H1 (cell line): ENCODE measurements at regions not wholly inside any gene's neighbourhood (a gene's known extent, or its start where the extent isn't known, plus 50 kb on each side); places are given as distances from the start of the nearest gene placed in this dataset.

Experiments used
- CTCF ChIA-PET: fragments of 300-600 bp; sonication (Branson Sonifier 250); formaldehyde crosslinking; loops from one replicate; lab custom pipeline; 2021; ENCODE audit not compliant: partially characterized antibody; lab: Charles Lee
- POLR2A ChIA-PET: fragments of 300-600 bp; sonication (Branson Sonifier 250); formaldehyde crosslinking; loops from one replicate; lab custom pipeline; 2021; ENCODE audit warnings: inconsistent platforms; ENCODE audit not compliant: partially characterized antibody; lab: Charles Lee
- DNase-seq, 2 experiments: peaks; one replicate each; pipeline versions ENCODE4 v3.0.0 to v3.0.0-alpha.2; 2010 to 2022; ENCODE audit warnings: low spot score in 2 of 2, low read depth in 1 of 2, mixed read lengths in 1 of 2
- FAIRE-seq: peaks from 2 replicates; lab custom pipeline; 2011; peaks lifted over from hg19 to GRCh38; lab: Jason Lieb, UNC
- H2AFZ ChIP-seq: 2 replicates; pipeline ENCODE4 v1.8.1; 2012; ENCODE audit warnings: low read length, inconsistent platforms
- H2AK5ac ChIP-seq: 2 replicates; pipeline ENCODE4 v1.6.1; 2013; ENCODE audit warnings: low read depth, low read length
- H2BK120ac ChIP-seq: replicated peaks from 2 replicates; pipeline ENCODE3; 2013; ENCODE audit warnings: low read depth, low read length, inconsistent platforms
- H2BK12ac ChIP-seq: 2 replicates; pipeline ENCODE4 v1.6.1; 2013; ENCODE audit warnings: low read depth, low read length
- H2BK15ac ChIP-seq: 2 replicates; pipeline ENCODE4 v1.6.1; 2013; ENCODE audit warnings: low read length
- H2BK20ac ChIP-seq: 2 replicates; pipeline ENCODE4 v1.6.1; 2013; ENCODE audit warnings: low read length
- H2BK5ac ChIP-seq: 2 replicates; pipeline ENCODE4 v1.6.1; 2013; ENCODE audit warnings: low read depth, low read length
- H3K14ac ChIP-seq: 2 replicates; pipeline ENCODE4 v1.6.1; 2013; ENCODE audit warnings: inconsistent platforms; ENCODE audit not compliant: insufficient read length
- H3K18ac ChIP-seq: 2 replicates; pipeline ENCODE4 v1.6.1; 2013; ENCODE audit warnings: low read length; ENCODE audit errors: extremely low read depth
- H3K23ac ChIP-seq: 2 replicates; pipeline ENCODE4 v1.6.1; 2013; ENCODE audit warnings: inconsistent platforms; ENCODE audit not compliant: insufficient read length
- H3K23me2 ChIP-seq: 2 replicates; pipeline ENCODE4 v1.6.1; 2013; ENCODE audit warnings: low read depth, low read length
- H3K27ac ChIP-seq: 2 replicates; pipeline ENCODE4 v1.6.1; 2011; ENCODE audit warnings: low read depth, low read length, inconsistent platforms
- H3K27me3 ChIP-seq, 4 experiments: replicated peaks in 1 of 4; 1 replicate in 1 of 4; 2 replicates in 3 of 4; pipeline versions ENCODE4 v1.6.1 to v1.8.1; 2011 to 2013; ENCODE audit warnings: low read length in 3 of 4, mild to moderate bottlenecking in 3 of 4, inconsistent platforms in 2 of 4, mixed read lengths in 2 of 4, moderate library complexity in 1 of 4; ENCODE audit not compliant: control insufficient read depth in 3 of 4, insufficient read depth in 3 of 4; ENCODE audit errors: extremely low read depth in 1 of 4
- H3K36me3 ChIP-seq, 4 experiments: 2 replicates each; pipeline versions ENCODE4 v1.6.1 to v1.8.1; 2011 to 2013; ENCODE audit warnings: mild to moderate bottlenecking in 4 of 4, low read length in 3 of 4, moderate library complexity in 2 of 4, control low read depth in 1 of 4, inconsistent platforms in 1 of 4; ENCODE audit not compliant: insufficient read depth in 4 of 4, control insufficient read depth in 2 of 4
- H3K4ac ChIP-seq: replicated peaks from 2 replicates; pipeline ENCODE3; 2013; ENCODE audit warnings: low read length, low read depth, mixed read lengths, inconsistent platforms; ENCODE audit not compliant: insufficient read length
- H3K4me1 ChIP-seq, 4 experiments: replicated peaks in 1 of 4; 1 replicate in 1 of 4; 2 replicates in 3 of 4; pipeline versions ENCODE4 v1.6.1 to v1.8.1; 2011 to 2013; ENCODE audit warnings: low read length in 3 of 4, inconsistent platforms in 2 of 4, mixed read lengths in 1 of 4; ENCODE audit not compliant: insufficient read depth in 4 of 4, control insufficient read depth in 3 of 4
- H3K4me2 ChIP-seq, 2 experiments: 2 replicates each; pipeline versions ENCODE4 v1.6.1 to v1.8.1; 2011 to 2013; ENCODE audit warnings: low read depth in 2 of 2, low read length in 2 of 2, control low read depth in 1 of 2, inconsistent platforms in 1 of 2, mild to moderate bottlenecking in 1 of 2; ENCODE audit not compliant: insufficient read depth in 1 of 2
- H3K4me3 ChIP-seq, 4 experiments: fragments of 200-600, 300-600 bp in 1 of 4; sonication (generic), shearing (Covaris generic), sonication (Bioruptor Twin) in 1 of 4; 2 replicates each; pipeline versions ENCODE4 v1.5.1 to v1.8.1; 2011 to 2016; ENCODE audit warnings: low read length in 4 of 4, low read depth in 3 of 4, control low read depth in 2 of 4, inconsistent platforms in 2 of 4, mild to moderate bottlenecking in 2 of 4, mixed read lengths in 1 of 4, moderate library complexity in 1 of 4; ENCODE audit not compliant: insufficient read depth in 2 of 4; ENCODE audit errors: extremely low read depth in 1 of 4
- H3K56ac ChIP-seq: replicated peaks from 2 replicates; pipeline ENCODE3; 2013; ENCODE audit warnings: low read depth, mild to moderate bottlenecking, mixed read lengths, low read length, inconsistent platforms; ENCODE audit not compliant: insufficient read length
- H3K79me1 ChIP-seq: 2 replicates; pipeline ENCODE4 v1.6.1; 2013; ENCODE audit warnings: low read depth, low read length, control low read depth
- H3K79me2 ChIP-seq, 2 experiments: 2 replicates each; pipeline versions ENCODE4 v1.6.1 to v1.8.1; 2012 to 2013; ENCODE audit warnings: low read length in 2 of 2, mild to moderate bottlenecking in 2 of 2, inconsistent platforms in 1 of 2; ENCODE audit not compliant: insufficient read depth in 2 of 2, control insufficient read depth in 1 of 2
- H3K9ac ChIP-seq, 4 experiments: replicated peaks in 1 of 4; 1 replicate in 1 of 4; 2 replicates in 3 of 4; pipeline versions ENCODE4 v1.6.1 to v1.8.1; 2011 to 2013; ENCODE audit warnings: low read depth in 3 of 4, low read length in 3 of 4, control low read depth in 2 of 4, mild to moderate bottlenecking in 2 of 4, moderate library complexity in 2 of 4, inconsistent platforms in 1 of 4; ENCODE audit errors: extremely low read depth in 1 of 4
- H3K9me3 ChIP-seq, 2 experiments: 2 replicates each; pipeline versions ENCODE4 v1.6.1 to v1.8.1; 2012 to 2013; ENCODE audit warnings: mild to moderate bottlenecking in 2 of 2, moderate library complexity in 2 of 2, control low read depth in 1 of 2, inconsistent platforms in 1 of 2, low read depth in 1 of 2, low read length in 1 of 2, mixed read lengths in 1 of 2; ENCODE audit not compliant: insufficient read depth in 2 of 2
- H4K20me1 ChIP-seq, 2 experiments: replicated peaks in 1 of 2; 2 replicates each; pipeline versions ENCODE3 to v1.8.1; 2011 to 2013; ENCODE audit warnings: inconsistent platforms in 2 of 2, low read length in 2 of 2, mild to moderate bottlenecking in 1 of 2; ENCODE audit not compliant: insufficient read depth in 2 of 2, control insufficient read depth in 1 of 2
- H4K5ac ChIP-seq: 2 replicates; pipeline ENCODE4 v1.6.1; 2013; ENCODE audit warnings: low read length, low read depth, mixed read lengths, inconsistent platforms; ENCODE audit not compliant: insufficient read length
- H4K8ac ChIP-seq: 2 replicates; pipeline ENCODE4 v1.8.0; 2013; ENCODE audit warnings: mild to moderate bottlenecking, moderate library complexity, low read length, inconsistent platforms; ENCODE audit not compliant: insufficient read depth; ENCODE audit errors: extremely low read depth
- H4K91ac ChIP-seq: replicated peaks from 2 replicates; pipeline ENCODE3; 2013; ENCODE audit warnings: low read length, mixed read lengths, inconsistent platforms; ENCODE audit not compliant: insufficient read length
- ASH2L ChIP-seq: fragments of 200-600, 300-600 bp; sonication (generic); IDR thresholded peaks from one replicate; pipeline ENCODE4 v1.7.1; 2017; ENCODE audit warnings: low read length
- BRCA1 ChIP-seq: IDR thresholded peaks from 2 replicates; pipeline ENCODE4 v1.6.1; 2012; ENCODE audit warnings: low read depth, low read length, improper control_type of control experiment
- CBX5 ChIP-seq: fragments of 300-800, 300-1000 bp; sonication (generic); IDR thresholded peaks from 2 replicates; pipeline ENCODE4 v1.7.1; 2016; ENCODE audit warnings: antibody characterized with exemption, low read length, low read depth
- CREB1 ChIP-seq: IDR thresholded peaks from 2 replicates; pipeline ENCODE4 v1.6.1; 2012; ENCODE audit warnings: inconsistent platforms
- EGR1 ChIP-seq: IDR thresholded peaks from 2 replicates; pipeline ENCODE4 v1.6.1; 2011; ENCODE audit warnings: low read depth, low read length, borderline replicate concordance
- HDAC2 ChIP-seq, 2 experiments: fragments of 300-600 bp in 1 of 2; sonication (generic) in 1 of 2; IDR thresholded peaks; 2 replicates each; pipeline ENCODE4 v1.6.1; 2011 to 2012; ENCODE audit warnings: low read depth in 2 of 2, low read length in 2 of 2, mild to moderate bottlenecking in 2 of 2, moderate library complexity in 2 of 2, borderline replicate concordance in 1 of 2, inconsistent platforms in 1 of 2
- HDAC6 ChIP-seq: IDR thresholded peaks from one replicate; pipeline ENCODE4 v1.7.1; 2012; ENCODE audit warnings: low read depth, mild to moderate bottlenecking, inconsistent platforms, low read length, moderate library complexity
- JUN ChIP-seq: IDR thresholded peaks from 2 replicates; pipeline ENCODE4 v1.6.1; 2011; ENCODE audit warnings: low read depth, mild to moderate bottlenecking, improper control_type of control experiment, low read length
- KDM4A ChIP-seq: IDR thresholded peaks from one replicate; pipeline ENCODE4 v1.7.1; 2012; ENCODE audit warnings: low read depth, mild to moderate bottlenecking, moderate library complexity, low read length, inconsistent platforms; ENCODE audit not compliant: severe bottlenecking
- PHF8 ChIP-seq: fragments of 200-600 bp; sonication (generic); conservative IDR thresholded peaks from 2 replicates; pipeline ENCODE4 v1.7.1; 2012; ENCODE audit warnings: low read depth, mild to moderate bottlenecking, inconsistent platforms, low read length, moderate library complexity
- SIRT6 ChIP-seq: IDR thresholded peaks from one replicate; pipeline ENCODE4 v1.7.1; 2012; ENCODE audit warnings: low read length, inconsistent platforms
- SUZ12 ChIP-seq: fragments of 200-600 bp; sonication (generic); IDR thresholded peaks from 2 replicates; pipeline ENCODE4 v1.6.1; 2012; ENCODE audit warnings: mild to moderate bottlenecking, inconsistent platforms, low read length, moderate library complexity, mixed read lengths
- YY1 ChIP-seq: IDR thresholded peaks from 2 replicates; pipeline ENCODE4 v1.6.1; 2011; ENCODE audit warnings: low read depth, mild to moderate bottlenecking, low read length
- WGBS, 2 experiments: shearing (Covaris generic) in 1 of 2; methylation state at CpG; one replicate each; pipeline versions ENCODE4 v1.1.6 to v1.1.7; 2013 to 2015; ENCODE audit warnings: low lambda C conversion rate in 2 of 2, mixed read lengths in 2 of 2, inconsistent platforms in 1 of 2, low coverage in 1 of 2, missing lambda C conversion rate in 1 of 2; ENCODE audit not compliant: insufficient replicate concordance in 2 of 2, insufficient coverage in 1 of 2, insufficient read length in 1 of 2; ENCODE audit errors: extremely low coverage in 1 of 2, missing lambda C conversion rate in 1 of 2; 5-methylcytosine and 5-hydroxymethylcytosine counted together

- H3K36me3 ChIP-seq = no peaks in the 10 kb centered on the region
- no peak overlapping the region for H3K27ac ChIP-seq
- no peak overlapping the region for H4K5ac ChIP-seq
- ChIA-PET CTCF (interaction anchor here (1.1 kb wide), 1 partner anchor 45 kb away, joined by 3 read pairs; no protein-coding TSS in a partner anchor), POLR2A (no interaction called here)
- no peak overlapping the region for H3K4ac ChIP-seq
- H3K23ac ChIP-seq = no peak overlapping the region
- no peak overlapping the region for H2BK20ac ChIP-seq
- H3K79me2 ChIP-seq = no peaks in the 10 kb centered on the region
- no peak for TF ChIP-seq BRCA1
- no peak for TF ChIP-seq HDAC2 (IDR thresholded peaks at IDR 0.05; ENCODE audit: borderline replicate concordance in 1 of 2, low read depth in 2 of 2, low read length in 2 of 2)
- no peak for TF ChIP-seq KDM4A
- TF ChIP-seq JUN = no peak
- TF ChIP-seq SUZ12 = no peak
- no peak for TF ChIP-seq ASH2L
- TF ChIP-seq PHF8 = no peak
- TF ChIP-seq CBX5 = no peak
- TF ChIP-seq SIRT6 = no peak
- TF ChIP-seq CREB1 = no peak
- no peak for TF ChIP-seq YY1
- TF ChIP-seq HDAC6 = no peak
- TF ChIP-seq EGR1 = no peak
- no peak overlapping the region for H2BK5ac ChIP-seq
- no peak overlapping the region for H3K18ac ChIP-seq
- no peak overlapping the region for H2BK15ac ChIP-seq
- no peak overlapping the region for H2AK5ac ChIP-seq
- no peak overlapping the region for H3K4me3 ChIP-seq
- no peak overlapping the region for H3K56ac ChIP-seq
- no peaks in the 10 kb centered on the region for H3K9me3 ChIP-seq
- no peak overlapping the region for H4K91ac ChIP-seq
- H2AFZ ChIP-seq = no peak overlapping the region
- no peak overlapping the region for H3K14ac ChIP-seq
- no peak overlapping the region for H4K8ac ChIP-seq
- H3K27me3 ChIP-seq = no peaks in the 10 kb centered on the region
- H3K9ac ChIP-seq = no peak overlapping the region
- FAIRE-seq (no peak), DNase-seq (no peak)
- H2BK120ac ChIP-seq = no peak overlapping the region
- no peaks in the 10 kb centered on the region for H3K4me1 ChIP-seq
- no peaks in the 10 kb centered on the region for H4K20me1 ChIP-seq
- H3K4me2 ChIP-seq = no peak overlapping the region
- WGBS, 2 experiments = 80% methylated on average over 1 of the region's 1 CpG; no CpG with 5 or more reads in 1 of the 2 experiments
- H3K23me2 ChIP-seq = no peaks in the 10 kb centered on the region
- H2BK12ac ChIP-seq = no peak overlapping the region
- no peaks in the 10 kb centered on the region for H3K79me1 ChIP-seq
These were observed 81.8 kb downstream of the ASB9 start for GRCh38 chrX:15188039-15188438.
